Mesodermal cell (in vitro differentiated cells): ENCODE measurements at regions not wholly inside any gene's neighbourhood (a gene's known extent, or its start where the extent isn't known, plus 50 kb on each side); places are given as distances from the start of the nearest gene placed in this dataset.

ENCODE experiments used
- H3K27ac ChIP-seq: 2 replicates; pipeline ENCODE4 v1.7.0; 2013; ENCODE audit warnings: mild to moderate bottlenecking, low read depth, low read length, moderate library complexity; ENCODE audit not compliant: severe bottlenecking
- H3K36me3 ChIP-seq: 2 replicates; pipeline ENCODE4 v1.7.1; 2013; ENCODE audit warnings: mild to moderate bottlenecking, low read length, moderate library complexity; ENCODE audit not compliant: control insufficient read depth, insufficient read depth
- H3K4me1 ChIP-seq: one replicate; pipeline ENCODE4 v1.7.1; 2013; ENCODE audit warnings: mild to moderate bottlenecking, low read length; ENCODE audit not compliant: insufficient read depth, control insufficient read depth, poor library complexity, severe bottlenecking
- H3K4me3 ChIP-seq: 2 replicates; pipeline ENCODE4 v1.7.0; 2013; ENCODE audit warnings: low read length, control low read depth, mild to moderate bottlenecking; ENCODE audit not compliant: insufficient read depth, poor library complexity, severe bottlenecking; ENCODE audit errors: extremely low read depth
- H3K9me3 ChIP-seq: 2 replicates; pipeline ENCODE4 v1.7.1; 2013; ENCODE audit warnings: mild to moderate bottlenecking, low read length, moderate library complexity; ENCODE audit not compliant: control insufficient read depth
- WGBS, 2 experiments: methylation state at CpG; one replicate each; pipeline ENCODE4 v1.1.5; 2013; ENCODE audit warnings: missing lambda C conversion rate in 2 of 2; ENCODE audit not compliant: insufficient coverage in 2 of 2; 5-methylcytosine and 5-hydroxymethylcytosine counted together

GRCh38 chr12:46670636-46671035 is 155.2 kb downstream of the SLC38A4 start:
- Histone ChIP-seq H3K9me3 (no peaks in the 10 kb centered on the region), H3K27ac (no peak overlapping the region), H3K4me3 (no peak overlapping the region), H3K4me1 (peaks cover 2% of the 10 kb centered on the region), H3K36me3 (no peaks in the 10 kb centered on the region)
- 100% methylated on average over 1 of the region's 1 CpG; no CpG with 5 or more reads in 1 of the 2 experiments for WGBS, 2 experiments

- no peaks in the 10 kb centered on the region for H3K9me3 ChIP-seq
- no peak overlapping the region for H3K27ac ChIP-seq
- H3K4me3 ChIP-seq: no peak overlapping the region
- WGBS, 2 experiments: 17 to 29% methylated on average over 2 of the region's 2 CpGs
- peaks cover 8% of the 10 kb centered on the region for H3K4me1 ChIP-seq
- no peaks in the 10 kb centered on the region for H3K36me3 ChIP-seq
Measured at GRCh38 chr12:46669720-46670119, 156.1 kb downstream of the SLC38A4 start.

GRCh38 chr12:46667551-46667950 is 158.2 kb downstream of the SLC38A4 start:
- Histone ChIP-seq H3K27ac (no peak overlapping the region), H3K9me3 (no peaks in the 10 kb centered on the region), H3K4me3 (no peak overlapping the region), H3K36me3 (no peaks in the 10 kb centered on the region), H3K4me1 (peaks cover 24% of the 10 kb centered on the region)

- Histone ChIP-seq H3K4me3 (no peak overlapping the region), H3K9me3 (no peaks in the 10 kb centered on the region), H3K27ac (peak overlapping the region; percentile 71), H3K4me1 (peaks cover 42% of the 10 kb centered on the region), H3K36me3 (no peaks in the 10 kb centered on the region)
- 36 to 48% methylated on average over 1 to 2 of the region's 3 CpGs for WGBS, 2 experiments
Measured at GRCh38 chr12:46664761-46665287, 161.0 kb downstream of the SLC38A4 start.

DNA sequence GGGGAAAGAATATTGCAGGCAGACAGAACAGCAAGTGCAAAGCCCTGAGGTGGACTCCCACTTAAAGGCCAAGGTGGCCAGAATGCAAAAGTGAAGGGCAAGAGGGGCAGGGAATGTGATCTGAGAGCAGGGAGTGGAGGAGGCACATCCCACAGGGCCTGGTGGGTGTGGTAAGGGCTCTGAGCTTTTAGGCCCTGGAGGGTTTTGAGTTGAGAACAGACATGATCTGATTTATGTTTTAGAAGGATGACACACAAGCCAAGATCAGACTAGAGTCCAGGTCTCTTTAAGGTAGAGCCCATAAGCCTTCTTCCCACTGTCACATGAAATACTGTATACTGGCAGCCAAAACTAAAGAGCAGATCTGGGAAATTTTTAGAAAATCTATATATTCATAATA is 162.5 kb downstream of the SLC38A4 start:
- H3K27ac ChIP-seq: no peak overlapping the region
- H3K36me3 ChIP-seq: no peaks in the 10 kb centered on the region
- peaks cover 58% of the 10 kb centered on the region for H3K4me1 ChIP-seq
- no peak overlapping the region for H3K4me3 ChIP-seq
- H3K9me3 ChIP-seq: no peaks in the 10 kb centered on the region

GRCh38 chr12:46661110-46661845 is 164.5 kb downstream of the SLC38A4 start:
- whole genome bisulfite sequencing, 2 experiments: 67 to 73% methylated on average over 1 of the region's 2 CpGs
- no peak overlapping the region for H3K4me3 ChIP-seq
- no peaks in the 10 kb centered on the region for H3K36me3 ChIP-seq
- peak overlapping the region; percentile 68 for H3K27ac ChIP-seq
- H3K4me1 ChIP-seq: peaks cover 61% of the 10 kb centered on the region
- no peaks in the 10 kb centered on the region for H3K9me3 ChIP-seq

DNA sequence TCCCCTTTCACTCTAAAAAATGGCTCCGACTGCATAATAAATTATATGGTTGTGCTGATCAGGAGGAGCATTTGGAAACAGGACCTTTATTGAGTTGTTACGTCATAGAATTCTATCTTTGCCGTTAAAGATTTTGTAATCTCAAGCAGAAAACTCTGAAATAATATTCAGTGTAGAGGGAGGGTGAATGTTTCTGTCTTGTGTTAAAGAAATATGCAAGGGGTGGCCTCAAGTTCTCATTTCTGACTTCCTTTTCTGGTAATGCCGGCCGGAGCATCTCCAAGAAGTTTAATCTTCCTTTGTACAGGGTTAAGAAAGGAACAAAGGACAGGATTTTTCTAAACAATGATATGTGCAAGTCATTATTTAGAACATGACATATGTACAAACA is 165.1 kb downstream of the SLC38A4 start:
- H3K36me3 ChIP-seq: no peaks in the 10 kb centered on the region
- H3K4me3 ChIP-seq: no peak overlapping the region
- H3K9me3 ChIP-seq: no peaks in the 10 kb centered on the region
- H3K27ac ChIP-seq: peak overlapping the region; percentile 68
- H3K4me1 ChIP-seq: peaks cover 60% of the 10 kb centered on the region
- WGBS, 2 experiments: 89 to 100% methylated on average over 2 to 3 of the region's 5 CpGs

DNA sequence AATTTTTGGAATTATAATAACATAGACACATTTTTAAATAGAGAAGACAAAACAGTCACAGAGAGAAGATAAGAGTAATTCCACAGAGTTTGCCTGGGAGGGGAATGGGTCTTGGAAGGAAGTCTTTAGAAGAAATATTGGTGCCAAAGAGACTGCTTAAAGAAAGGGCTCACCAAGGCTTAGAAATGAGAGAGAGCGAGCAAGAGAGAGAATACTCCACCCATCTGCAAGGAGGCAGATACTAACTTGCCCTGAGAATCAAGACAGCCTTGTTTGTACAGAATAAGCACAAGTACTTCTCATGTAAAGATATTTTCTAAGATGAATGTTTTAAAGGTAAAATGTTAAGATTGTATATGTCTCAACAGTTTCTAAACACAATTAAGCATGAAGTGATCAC is 165.5 kb downstream of the SLC38A4 start:
- Histone ChIP-seq H3K27ac (peak overlapping the region; percentile 68), H3K9me3 (no peaks in the 10 kb centered on the region), H3K4me3 (no peak overlapping the region), H3K36me3 (no peaks in the 10 kb centered on the region), H3K4me1 (peaks cover 56% of the 10 kb centered on the region)
- 100% methylated on average over 1 of the region's 1 CpG; no CpG with 5 or more reads in 1 of the 2 experiments for WGBS, 2 experiments

DNA sequence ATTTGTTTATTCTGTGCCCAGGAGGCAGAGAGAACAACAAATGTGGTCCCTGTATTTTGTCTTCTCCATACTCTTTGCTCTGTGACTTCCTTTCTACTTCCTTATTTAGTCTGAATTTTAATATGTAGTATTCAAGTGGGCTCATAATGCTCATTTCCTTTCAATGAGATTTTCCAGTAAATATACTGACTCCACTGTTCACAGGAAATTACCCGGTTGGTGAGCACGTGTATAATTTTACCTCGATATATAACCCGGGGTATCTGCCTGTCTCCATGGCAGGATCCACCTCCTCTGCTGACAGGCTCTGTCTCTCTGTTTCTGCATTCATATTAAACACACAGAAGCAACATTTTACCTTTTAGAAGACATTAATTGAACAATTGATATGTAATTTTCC is 166.0 kb downstream of the SLC38A4 start:
- peak overlapping the region; percentile 68 for H3K27ac ChIP-seq

GRCh38 chr12:46659032-46659650 is 166.7 kb downstream of the SLC38A4 start:
- Histone ChIP-seq H3K4me1 (peaks cover 47% of the 10 kb centered on the region), H3K4me3 (no peak overlapping the region), H3K36me3 (no peaks in the 10 kb centered on the region), H3K9me3 (no peaks in the 10 kb centered on the region), H3K27ac (peak overlapping the region; percentile 68)
- 76 to 91% methylated on average over 7 to 9 of the region's 10 CpGs for WGBS, 2 experiments

More for the DNA sequence above, 166.0 kb downstream of the SLC38A4 start:
- Histone ChIP-seq H3K4me1 (peaks cover 54% of the 10 kb centered on the region), H3K4me3 (no peak overlapping the region), H3K9me3 (no peaks in the 10 kb centered on the region), H3K36me3 (no peaks in the 10 kb centered on the region)
- WGBS, 2 experiments: 77 to 78% methylated on average over 4 of the region's 4 CpGs
